ENCODE measurements at regions not wholly inside any gene's neighbourhood (a gene's known extent, or its start where the extent isn't known, plus 50 kb on each side); places are given as distances from the start of the nearest gene placed in this dataset.
A peak's percentile ranks its signal among the peaks of the same experiment; 100 is the strongest.

DNA sequence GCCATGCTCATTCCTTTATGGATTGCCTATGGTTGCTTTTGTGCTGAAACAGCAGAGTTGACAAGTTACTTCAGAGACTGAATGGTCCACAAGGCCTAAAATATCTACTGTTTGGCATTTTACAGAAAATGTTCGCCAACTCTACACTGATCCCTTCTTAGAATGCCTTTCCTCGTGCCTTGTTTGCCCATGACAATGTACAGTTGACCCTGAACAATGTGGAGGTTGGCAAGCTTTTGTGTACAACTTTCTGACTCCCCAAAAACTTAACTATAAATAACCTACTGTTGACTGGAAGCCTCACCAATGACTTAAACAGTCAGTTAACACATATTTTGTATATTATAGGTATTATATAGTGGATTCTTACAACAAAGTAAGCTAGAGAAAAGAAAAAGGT lies 361.4 kb downstream of the EPHA4 start:
- no peak for DNase-seq
- intact Hi-C loops (cut with micrococcal nuclease): no loop called here
- peak; percentile 52 for ATAC-seq

DNA sequence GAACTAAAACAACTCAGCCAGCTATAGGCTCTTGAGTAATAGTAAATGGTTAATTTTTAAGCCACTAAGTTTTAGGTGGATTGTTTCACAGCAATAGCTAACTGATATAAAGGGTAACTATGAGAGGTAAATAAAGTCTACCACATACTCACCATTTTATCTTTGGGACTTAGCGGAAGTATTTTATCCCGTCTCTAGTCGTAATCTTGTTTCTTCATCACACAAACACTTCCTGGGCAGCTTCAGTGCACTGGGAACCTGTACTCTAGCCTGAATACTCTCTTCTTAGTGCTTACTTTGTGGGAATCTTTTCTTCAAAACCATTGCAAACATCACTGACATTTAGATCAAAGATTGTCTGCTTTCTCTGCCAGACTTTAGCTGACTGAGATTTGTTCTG lies 360.5 kb downstream of the EPHA4 start:
- DNase-seq (no peak), ATAC-seq (no peak)
- intact Hi-C loops (cut with micrococcal nuclease): no loop called here

DNA sequence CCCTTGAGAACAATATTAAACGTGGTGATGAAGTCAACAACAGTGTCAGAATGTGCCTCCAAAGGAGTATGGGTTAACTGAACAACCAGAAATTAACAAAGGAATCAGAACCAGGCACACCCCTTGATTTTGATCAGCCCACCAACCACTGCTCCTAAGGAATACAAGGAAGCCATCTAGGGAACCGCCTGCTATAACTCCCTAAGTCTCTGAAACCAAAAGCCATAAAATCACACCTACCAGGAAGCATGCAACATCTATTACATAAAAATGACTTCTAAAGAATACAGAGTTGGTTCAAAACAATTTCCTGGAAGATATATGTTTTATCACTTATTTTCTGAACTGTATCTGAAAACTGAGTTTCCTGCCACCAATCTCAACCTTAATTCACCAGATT lies 360.0 kb downstream of the EPHA4 start:
- ATAC-seq (no peak), DNase-seq (no peak)
- intact Hi-C loops (cut with micrococcal nuclease): no loop called here

DNA sequence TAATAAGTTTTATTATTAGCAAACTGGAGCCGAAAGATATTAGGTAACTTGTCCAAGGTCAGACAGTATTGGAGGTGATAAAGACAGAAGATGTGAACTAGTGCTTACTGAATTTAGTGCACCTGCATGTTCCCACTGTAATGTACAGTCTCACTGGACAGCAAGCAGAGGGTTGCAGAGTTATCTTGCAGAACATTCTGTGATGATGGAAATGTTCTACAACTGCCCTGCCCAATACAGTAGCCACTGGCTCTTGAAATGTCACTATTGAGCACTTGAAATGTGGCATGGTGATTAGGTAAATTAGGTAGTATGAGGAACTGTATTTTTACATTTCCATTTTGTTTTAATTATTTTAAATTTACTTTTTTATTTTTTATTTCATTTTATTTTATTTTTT lies 356.6 kb downstream of the EPHA4 start:
- DNase-seq (no peak), ATAC-seq (peak; percentile 47)
- intact Hi-C loops (cut with micrococcal nuclease): no loop called here

DNA sequence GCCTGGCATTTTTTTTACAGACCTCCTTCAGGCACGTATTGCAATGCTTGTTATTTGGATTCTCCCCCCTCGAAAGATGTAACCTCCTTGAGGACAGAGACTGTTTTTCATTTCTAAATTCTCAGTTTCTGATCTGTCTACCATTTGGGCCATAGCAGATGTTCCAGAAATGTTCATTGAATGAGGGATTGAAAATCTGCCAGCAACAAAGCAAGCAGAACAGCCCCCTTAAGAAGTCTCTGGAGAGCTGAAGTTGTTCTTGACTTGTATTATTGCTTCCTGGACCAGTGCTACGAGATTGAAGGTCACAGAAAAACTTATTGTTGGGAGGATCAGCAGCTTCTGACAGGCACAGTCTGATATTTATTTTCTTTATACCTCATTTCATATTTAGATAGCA lies 355.5 kb downstream of the EPHA4 start:
- ATAC-seq (no peak), DNase-seq (no peak)
- intact Hi-C loops (cut with micrococcal nuclease): no loop called here

DNA sequence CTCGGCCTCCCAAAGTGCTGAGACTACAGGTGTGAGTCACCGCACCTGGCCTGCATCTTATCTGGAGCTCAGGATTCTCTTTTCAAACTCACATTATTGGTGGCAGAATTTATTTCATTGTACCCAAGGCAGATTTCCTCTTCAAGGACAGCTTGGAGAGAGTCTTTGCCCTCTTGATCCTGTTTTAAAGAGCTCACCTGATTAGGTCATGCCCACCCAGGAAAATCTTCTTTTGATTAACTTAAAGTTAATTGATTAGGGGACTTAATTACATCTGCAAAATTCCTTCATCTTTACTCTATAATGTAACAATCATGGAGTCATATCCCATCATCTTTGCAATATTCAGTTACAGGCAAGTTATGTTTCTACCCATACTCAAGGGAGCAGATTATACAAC lies 346.4 kb downstream of the EPHA4 start:
- intact Hi-C loops (cut with micrococcal nuclease): no loop called here
- DNase-seq: no peak

DNA sequence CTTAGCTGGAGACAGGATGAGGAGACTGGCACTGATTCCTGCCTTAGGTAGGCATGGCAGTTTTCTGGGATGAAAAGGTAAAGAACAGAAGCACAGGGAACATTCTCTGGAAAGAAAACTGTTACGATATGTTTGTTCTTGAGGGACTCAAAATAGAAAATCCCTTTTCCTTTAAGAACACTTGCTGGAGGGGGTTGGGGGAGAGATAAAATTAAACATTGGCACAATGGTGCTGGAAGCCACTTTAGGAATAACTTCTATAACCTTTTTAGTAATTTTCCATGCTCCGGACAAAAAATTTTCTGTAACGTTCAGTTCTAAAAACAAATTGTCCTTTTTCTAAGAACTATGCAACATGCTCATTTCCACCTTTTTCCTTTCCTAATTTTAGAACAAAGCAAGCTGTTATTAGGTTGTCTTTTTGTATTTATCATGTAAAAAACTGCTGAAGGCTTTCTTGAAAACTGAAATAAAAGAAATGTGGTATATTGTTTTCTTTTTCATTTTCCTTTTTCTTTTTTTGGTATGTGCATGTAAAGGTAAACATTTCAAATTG lies 343.8 kb downstream of the EPHA4 start:
- DNase-seq: no peak
- peak; percentile 54 for ATAC-seq
- intact Hi-C loops (cut with micrococcal nuclease): no loop called here

More for the DNA sequence above, 346.4 kb downstream of the EPHA4 start:
- no peak for ATAC-seq

DNA sequence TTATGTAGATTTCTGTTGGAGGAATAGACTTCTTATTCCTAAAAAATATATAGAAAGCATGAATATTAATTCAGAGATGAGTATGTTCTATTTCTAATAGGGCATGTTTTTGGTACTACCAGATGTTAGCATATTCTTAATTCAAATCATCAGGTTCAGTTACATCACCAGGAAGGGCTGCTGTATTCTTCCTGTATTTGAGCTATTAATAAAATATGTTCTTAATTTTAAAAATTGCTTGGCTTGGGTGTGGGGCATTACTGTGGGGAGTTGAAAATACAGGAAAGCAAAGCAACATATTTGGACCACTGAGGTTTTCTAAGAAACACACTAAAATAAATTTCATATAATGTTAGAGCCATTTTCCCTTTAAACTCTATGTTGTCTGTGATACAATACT lies 343.0 kb downstream of the EPHA4 start:
- intact Hi-C loops (cut with micrococcal nuclease): no loop called here
- ATAC-seq: no peak
- DNase-seq: no peak

DNA sequence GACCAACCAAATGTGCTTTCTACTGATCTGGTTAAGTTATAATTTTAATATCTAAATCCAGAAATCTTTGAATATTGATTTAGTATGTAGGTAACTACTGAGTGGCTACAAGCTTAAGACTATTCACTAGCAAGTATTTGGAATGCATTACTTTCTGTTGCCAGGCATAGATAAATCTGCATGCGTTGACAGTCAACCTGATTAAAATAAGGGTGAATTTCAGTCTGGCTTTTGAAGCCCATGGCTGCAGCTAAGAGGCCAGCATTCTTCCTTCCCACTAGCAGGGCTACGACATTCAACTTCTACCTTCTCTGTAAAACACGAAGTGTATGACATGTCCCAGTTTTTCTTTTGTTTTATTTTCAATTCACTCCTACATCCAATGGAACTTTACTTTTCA lies 340.6 kb downstream of the EPHA4 start:
- no peak for ATAC-seq
- intact Hi-C loops (cut with micrococcal nuclease): no loop called here

DNA sequence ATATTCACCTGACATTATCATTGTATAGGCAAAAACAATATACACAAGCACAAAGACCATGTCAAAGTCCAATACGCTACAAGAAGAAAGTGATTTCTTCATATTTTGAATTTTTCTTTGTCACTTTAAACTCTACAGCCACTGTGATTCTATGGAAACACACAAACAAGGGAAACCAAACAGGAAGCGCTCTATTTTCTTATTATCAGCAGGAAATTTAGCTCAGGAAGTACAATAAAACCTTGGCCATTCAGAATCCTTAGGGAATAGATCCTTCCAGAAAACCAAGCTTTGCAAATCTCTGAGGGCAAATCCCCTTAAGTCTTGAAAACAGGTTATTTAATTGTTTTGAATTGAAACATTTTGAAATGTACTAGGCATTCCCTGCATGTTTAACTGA lies 336.2 kb downstream of the EPHA4 start:
- ATAC-seq (peak; percentile 30), DNase-seq (no peak)
- intact Hi-C loops (cut with micrococcal nuclease): no loop called here

More for the DNA sequence above, 340.6 kb downstream of the EPHA4 start:
- DNase-seq: no peak

DNA sequence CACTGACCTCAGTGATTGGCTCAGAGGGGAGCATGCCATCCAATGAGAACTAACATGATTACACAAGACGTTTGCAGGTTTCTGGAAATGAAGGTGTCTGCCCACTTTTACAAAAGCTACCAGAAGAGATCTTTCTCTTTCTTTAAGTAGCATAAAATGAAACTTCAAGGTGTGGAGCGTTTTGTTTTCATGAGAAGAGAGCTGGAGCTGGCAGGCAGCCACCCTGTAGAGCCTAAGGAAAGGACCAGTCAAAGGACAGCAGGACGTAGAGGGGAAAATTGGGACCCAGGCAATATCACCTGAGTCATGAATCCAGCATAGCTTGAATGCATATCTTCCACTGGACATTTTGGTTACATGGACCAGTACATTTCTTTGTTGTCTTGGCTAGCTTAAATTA lies 331.0 kb downstream of the EPHA4 start:
- ATAC-seq: no peak
- intact Hi-C loops (cut with micrococcal nuclease): no loop called here
- no peak for DNase-seq

DNA sequence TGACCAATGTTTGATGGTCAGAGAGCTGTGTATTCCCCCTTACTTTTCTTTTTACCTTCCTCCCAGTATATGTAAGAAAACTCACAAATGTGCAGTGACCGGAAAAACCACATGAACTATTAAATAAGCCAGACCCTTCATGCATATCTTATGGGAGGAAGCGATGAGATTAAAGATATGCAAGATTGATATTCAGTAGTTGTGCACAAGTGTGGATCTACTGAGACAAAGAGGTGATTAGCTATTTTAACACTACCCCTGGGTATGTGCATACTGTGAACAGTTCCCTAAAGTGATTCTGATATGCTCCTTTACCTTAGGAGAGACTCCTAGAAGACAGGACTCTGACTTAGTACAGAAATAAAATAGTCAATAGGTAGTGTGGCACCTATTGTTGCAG lies 328.3 kb downstream of the EPHA4 start:
- DNase-seq (no peak), ATAC-seq (no peak)
- intact Hi-C loops (cut with micrococcal nuclease): no loop called here

DNA sequence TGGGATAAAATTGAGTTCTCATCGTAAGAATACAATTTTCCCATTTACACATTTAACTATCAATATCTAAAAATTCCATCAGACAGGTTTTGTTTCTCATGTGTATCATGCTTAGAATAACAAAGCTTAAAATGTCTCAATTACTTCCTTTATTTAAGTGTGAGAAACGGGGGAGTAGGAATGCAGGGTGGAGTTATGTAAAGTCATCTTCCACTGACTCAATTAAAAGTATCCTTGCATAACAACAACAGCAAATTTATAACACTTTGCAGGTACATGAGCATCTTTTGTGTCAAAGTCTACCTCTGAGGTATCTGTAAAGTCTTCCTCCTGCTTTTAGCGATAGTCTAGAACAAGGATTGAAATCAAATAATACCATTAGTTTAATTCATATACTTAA lies 327.1 kb downstream of the EPHA4 start:
- intact Hi-C loops (cut with micrococcal nuclease): no loop called here
- ATAC-seq (no peak), DNase-seq (no peak)

DNA sequence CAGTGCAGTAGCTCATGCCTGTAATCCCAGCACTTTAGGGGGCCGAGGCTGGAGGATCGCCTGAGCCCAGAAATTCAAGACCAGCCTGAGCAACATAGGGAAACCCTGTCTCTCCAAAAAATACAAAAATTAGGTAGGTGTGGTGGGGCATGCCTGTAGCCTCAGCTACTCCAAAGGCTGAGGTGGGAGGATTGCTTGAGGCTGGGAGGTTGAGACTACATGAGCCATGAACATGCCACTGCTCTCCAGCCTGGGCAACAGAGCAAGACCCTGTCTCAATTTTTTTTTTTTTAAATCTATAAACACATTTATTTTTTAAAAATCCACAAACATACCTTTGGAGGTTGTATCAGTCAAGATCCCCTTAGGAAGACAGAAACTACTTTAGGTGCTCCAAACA lies 326.3 kb downstream of the EPHA4 start:
- ATAC-seq (no peak), DNase-seq (no peak)
- intact Hi-C loops (cut with micrococcal nuclease): no loop called here

DNA sequence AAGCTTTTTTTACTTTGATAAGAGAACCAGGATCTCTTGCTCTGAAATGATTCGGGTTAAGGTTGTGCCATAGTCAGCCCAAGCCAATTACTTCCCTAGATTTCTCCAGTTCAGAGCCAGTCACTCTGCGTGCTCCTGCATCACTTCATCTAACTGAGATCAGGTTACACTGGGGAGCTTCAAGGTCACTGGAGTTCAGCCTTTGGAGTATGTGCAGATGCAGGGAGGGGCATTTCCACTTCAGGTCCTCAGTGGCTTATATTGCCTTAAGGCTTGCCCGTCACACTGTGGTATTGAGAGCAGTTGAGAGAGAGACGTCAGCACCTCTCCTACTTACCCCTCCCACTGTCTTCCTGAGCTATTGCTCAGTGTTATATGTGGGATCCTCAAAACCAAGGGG lies 317.8 kb downstream of the EPHA4 start:
- ATAC-seq: no peak
- intact Hi-C loops (cut with micrococcal nuclease): no loop called here
- DNase-seq: no peak

DNA sequence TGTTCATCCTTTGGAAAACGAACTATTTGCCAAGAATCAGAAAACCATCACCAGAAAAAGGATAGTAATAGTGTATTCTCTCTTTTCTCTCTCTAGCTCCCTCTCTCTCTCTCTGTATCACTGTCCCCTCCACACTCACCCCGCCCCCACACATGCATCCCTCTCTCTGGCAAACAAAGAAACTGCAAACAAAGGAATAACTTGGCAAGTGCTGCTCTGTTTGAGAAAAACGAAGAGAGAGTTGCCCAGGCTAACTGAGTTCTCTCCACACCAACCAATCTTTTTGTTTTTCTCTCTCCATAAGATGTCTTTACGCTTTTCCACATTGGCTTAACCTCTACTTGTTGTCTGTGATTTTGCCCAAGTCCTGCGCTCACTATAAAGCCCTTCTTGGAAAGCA lies 316.2 kb downstream of the EPHA4 start:
- DNase-seq (no peak), ATAC-seq (no peak)
- intact Hi-C loops (cut with micrococcal nuclease): no loop called here

DNA sequence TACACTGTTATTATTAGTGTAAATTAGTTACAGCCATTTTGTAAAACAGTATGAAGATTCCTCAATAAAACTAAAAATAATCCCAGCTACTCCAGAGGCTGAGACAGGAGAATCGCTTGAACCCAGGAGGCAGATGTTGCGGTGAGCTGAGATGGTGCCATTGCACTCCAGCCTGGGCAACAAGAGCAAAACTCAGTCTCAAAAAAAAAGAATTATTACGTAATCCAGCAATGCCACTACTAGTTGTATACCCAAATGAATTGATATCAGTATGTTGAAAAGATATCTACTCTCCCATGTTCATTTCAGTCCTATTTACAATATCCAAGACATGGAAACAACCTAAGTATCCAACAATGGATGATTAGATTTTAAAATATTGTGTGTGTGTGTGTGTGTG lies 313.6 kb downstream of the EPHA4 start:
- ATAC-seq (no peak), DNase-seq (no peak)
- intact Hi-C loops (cut with micrococcal nuclease): no loop called here

DNA sequence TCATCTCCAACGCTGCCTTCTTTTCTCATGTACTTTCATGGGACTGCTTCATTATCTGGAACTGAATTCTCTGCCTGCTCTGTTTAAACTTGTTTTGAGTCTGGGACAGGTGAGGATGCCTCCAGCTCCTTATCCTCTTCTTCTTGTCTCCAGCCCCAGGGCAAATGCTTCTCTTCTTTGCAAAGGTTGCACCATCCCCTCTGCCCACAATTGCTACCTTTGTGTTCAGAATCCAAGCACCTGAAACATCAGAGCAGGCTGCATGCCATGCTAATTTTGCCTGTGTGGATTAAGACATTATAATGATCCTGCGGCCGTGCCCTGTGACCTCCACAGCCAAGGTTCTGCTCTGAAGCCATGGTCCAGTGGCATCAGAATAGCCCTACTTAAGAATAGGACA lies 309.5 kb downstream of the EPHA4 start:
- intact Hi-C loops (cut with micrococcal nuclease): no loop called here
- ATAC-seq (no peak), DNase-seq (no peak)

DNA sequence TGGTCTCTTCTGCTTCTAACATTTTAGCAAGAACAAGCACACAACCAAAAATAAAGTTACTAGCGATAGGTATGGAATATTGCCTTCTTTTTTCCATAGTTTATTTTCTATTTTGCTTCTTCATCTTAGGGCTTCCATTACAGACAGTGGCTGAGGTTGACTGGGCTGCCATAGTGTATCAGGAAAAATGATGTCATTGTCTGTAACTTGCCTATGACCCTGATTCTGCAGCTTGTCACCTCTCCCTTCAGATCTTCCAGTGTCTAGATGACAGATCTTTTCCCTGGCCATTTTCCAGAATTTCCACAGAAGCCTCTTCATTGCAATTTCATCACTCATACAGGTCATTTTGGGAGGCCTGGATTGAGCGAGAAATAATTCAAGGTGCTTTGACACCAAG lies 308.5 kb downstream of the EPHA4 start:
- ATAC-seq (no peak), DNase-seq (no peak)
- intact Hi-C loops (cut with micrococcal nuclease): no loop called here

DNA sequence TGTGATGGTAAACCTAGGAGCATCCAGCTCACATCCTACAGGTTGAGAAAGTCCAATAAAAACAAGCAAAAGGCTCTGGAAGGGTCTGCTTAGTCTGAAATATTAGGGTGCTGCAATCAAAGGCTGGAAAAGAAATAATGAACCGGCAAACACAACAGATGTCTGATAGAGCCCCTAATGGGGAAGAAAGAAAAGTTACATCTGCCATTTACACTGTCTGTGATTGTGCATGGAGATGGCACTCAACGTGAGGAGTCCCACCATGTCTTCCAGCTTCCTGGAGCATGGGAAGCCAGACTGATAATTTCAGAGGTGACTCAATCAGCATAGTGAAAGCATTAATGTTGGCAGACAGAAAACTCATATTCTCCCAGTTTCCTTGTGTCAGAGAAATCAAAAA lies 307.8 kb downstream of the EPHA4 start:
- DNase-seq (no peak), ATAC-seq (no peak)
- intact Hi-C loops (cut with micrococcal nuclease): no loop called here

DNA sequence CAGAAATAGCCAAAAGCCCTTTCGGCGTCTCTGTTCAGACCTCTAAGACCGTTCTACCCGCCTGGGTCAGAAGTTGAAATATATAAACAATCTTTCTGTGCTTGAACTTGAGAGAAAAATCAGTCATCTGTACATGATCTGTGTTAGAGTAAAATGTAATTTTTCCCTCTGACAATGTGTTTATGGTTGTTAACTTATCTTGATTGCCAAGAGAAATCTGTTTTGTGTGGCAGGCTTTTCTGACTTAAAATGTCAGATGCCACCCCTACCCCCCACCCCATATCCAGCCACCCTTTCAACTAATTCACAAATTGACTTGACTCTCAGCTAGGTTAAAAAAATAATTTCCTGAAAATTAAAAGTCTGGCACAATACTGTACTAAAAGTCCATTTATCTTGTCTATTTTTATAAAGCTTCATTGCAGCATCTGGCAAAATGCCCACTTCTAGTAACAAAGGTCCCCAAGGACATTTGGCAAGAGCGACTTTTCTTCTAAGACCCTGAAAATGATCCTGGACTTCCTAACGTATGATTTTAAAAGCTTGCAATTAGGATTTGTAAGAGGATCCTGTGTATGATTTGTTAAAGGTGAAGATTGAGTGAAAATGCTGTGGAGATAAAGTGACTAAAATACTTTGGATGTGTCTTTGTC lies 304.2 kb downstream of the EPHA4 start:
- DNase-seq: no peak
- intact Hi-C loops (cut with micrococcal nuclease): no loop called here

DNA sequence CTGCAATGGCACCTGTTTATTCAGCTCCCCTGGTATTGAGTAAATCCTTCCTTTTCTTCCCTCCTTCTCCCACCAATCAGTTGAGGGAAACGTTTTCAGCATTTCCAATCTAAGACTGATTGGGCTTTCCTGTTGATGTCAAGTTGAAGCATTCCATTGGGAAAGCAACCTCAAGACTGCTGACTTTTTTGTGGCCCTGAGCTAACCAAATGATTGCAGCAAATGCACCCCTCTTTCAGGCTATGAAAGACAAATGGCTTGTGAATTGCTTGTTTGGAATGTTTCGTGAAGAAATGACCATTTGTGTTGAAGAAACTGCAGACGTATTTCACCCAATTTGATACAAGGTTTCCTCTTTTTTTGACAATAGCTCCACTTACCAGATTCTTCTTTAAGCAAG lies 303.5 kb downstream of the EPHA4 start:
- DNase-seq: no peak
- no peak for ATAC-seq
- intact Hi-C loops (cut with micrococcal nuclease): no loop called here

More for the DNA sequence above, 304.2 kb downstream of the EPHA4 start:
- ATAC-seq: no peak

Data from left ventricle myocardium superior (tissue), 1 donor.